ENCODE measurements at regions not wholly inside any gene's neighbourhood (a gene's known extent, or its start where the extent isn't known, plus 50 kb on each side); places are given as distances from the start of the nearest gene placed in this dataset.

DNA sequence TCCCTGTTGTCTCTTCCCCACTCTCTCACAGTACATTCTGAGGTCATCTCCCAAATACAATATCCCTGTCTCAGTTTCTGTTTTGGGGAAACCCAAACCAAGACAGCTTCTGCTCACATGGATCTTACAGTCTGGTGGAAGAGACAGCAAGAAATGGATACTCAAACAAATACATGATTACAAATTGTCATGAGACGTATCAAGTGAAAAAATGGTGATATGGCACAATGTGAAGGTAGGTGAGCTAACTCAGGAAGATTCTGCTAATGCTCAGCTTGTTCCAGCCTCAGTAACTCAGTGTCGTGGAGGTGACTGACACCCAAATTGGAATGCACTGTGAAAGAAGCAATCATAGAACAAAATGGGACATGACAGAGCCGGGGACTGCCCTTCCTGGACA, 68.3 kb downstream of the CHST1 start:
- H3K4me3 ChIP-seq (ENCODE audit: low read depth, low read length): no peak overlapping the region
- DNase-seq (ENCODE audit: low read depth): no peak
- no peak for TF ChIP-seq MAX (IDR thresholded peaks at IDR 0.05; ENCODE audit: low read depth, low read length)
- TF ChIP-seq POLR2A (IDR thresholded peaks at IDR 0.05; ENCODE audit: extremely low read depth, insufficient read length): no peak
- TF ChIP-seq CTCF (IDR thresholded peaks at IDR 0.05; ENCODE audit: low read depth, low read length): no peak
- TF ChIP-seq MYC (IDR thresholded peaks at IDR 0.05; ENCODE audit: low read depth, low read length): no peak

DNA sequence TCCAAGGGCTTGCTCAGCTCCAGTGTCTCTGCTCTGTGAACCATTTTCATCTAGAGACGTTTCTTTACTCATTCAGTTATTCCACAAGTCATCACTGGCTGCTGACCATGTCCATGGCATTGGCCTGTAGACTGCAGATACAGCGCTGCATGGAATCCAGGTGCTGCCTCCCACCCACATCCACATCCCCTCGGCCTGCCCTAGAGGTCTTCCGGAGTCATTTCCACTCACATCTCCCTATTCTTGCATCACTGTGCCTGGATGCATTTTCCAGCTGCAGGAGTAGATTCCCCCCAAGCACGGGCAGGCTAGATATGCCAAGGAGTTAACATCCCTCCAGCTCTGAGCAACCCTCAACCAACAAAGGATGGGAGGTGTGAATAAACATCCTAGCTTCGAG, 68.9 kb downstream of the CHST1 start:
- TF ChIP-seq MYC (IDR thresholded peaks at IDR 0.05; ENCODE audit: low read depth, low read length) (no peak), POLR2A (IDR thresholded peaks at IDR 0.05; ENCODE audit: extremely low read depth, insufficient read length) (no peak), MAX (IDR thresholded peaks at IDR 0.05; ENCODE audit: low read depth, low read length) (no peak), CTCF (IDR thresholded peaks at IDR 0.05; ENCODE audit: low read depth, low read length) (no peak)
- H3K4me3 ChIP-seq (ENCODE audit: low read depth, low read length): no peak overlapping the region
- no peak for DNase-seq (ENCODE audit: low read depth)

DNA sequence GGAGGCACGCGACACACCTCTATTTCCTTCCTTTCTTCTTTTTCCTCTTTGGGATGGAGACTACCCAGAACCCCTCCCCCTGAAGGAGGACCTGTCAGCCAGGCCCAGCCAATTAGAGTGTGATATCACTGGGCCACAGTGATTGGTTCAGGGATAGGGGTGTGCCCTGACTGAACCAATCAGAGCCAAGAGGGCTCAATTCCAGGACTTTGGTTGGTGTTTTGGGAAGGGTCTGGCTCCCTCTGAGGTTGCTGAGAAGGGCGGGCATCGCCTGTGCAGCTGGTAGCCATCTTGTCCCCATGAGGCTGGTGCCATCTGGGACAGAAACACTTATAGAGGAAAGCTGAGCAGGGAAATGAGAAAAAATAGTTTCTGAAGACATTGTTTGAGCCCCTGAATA, 71.4 kb downstream of the CHST1 start:
- TF ChIP-seq MAX (IDR thresholded peaks at IDR 0.05; ENCODE audit: low read depth, low read length) (no peak), CTCF (IDR thresholded peaks at IDR 0.05; ENCODE audit: low read depth, low read length) (no peak), POLR2A (IDR thresholded peaks at IDR 0.05; ENCODE audit: extremely low read depth, insufficient read length) (no peak), MYC (IDR thresholded peaks at IDR 0.05; ENCODE audit: low read depth, low read length) (no peak)
- DNase-seq (ENCODE audit: low read depth): peak; percentile 39
- H3K4me3 ChIP-seq (ENCODE audit: low read depth, low read length): no peak overlapping the region

DNA sequence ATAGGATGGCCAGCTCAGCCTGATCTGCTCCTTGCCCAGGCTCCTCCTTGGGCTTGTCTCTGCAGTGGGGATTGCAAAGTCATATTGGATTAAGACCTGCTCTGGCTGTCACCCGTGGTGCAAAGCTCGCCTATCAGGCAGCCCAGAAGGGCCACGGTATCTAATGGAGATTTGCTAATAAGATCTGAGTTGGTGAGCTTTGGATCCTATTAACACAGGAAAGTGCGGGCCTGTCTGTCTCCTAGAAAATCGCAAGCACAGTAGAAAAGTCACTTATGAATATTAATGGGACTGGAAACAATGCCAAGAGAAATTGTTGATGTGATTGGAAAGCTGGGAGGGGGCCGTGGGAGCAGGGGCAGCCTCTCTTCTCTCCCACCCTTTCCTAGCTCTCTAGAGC, 72.8 kb downstream of the CHST1 start:
- H3K4me3 ChIP-seq (ENCODE audit: low read depth, low read length): no peak overlapping the region
- TF ChIP-seq MYC (IDR thresholded peaks at IDR 0.05; ENCODE audit: low read depth, low read length) (no peak), POLR2A (IDR thresholded peaks at IDR 0.05; ENCODE audit: extremely low read depth, insufficient read length) (no peak), CTCF (IDR thresholded peaks at IDR 0.05; ENCODE audit: low read depth, low read length) (no peak), MAX (IDR thresholded peaks at IDR 0.05; ENCODE audit: low read depth, low read length) (no peak)
- no peak for DNase-seq (ENCODE audit: low read depth)

- DNase-seq (ENCODE audit: low read depth): no peak
- no peak for TF ChIP-seq POLR2A (IDR thresholded peaks at IDR 0.05; ENCODE audit: extremely low read depth, insufficient read length)
- TF ChIP-seq MAX (IDR thresholded peaks at IDR 0.05; ENCODE audit: low read depth, low read length): no peak
- TF ChIP-seq MYC (IDR thresholded peaks at IDR 0.05; ENCODE audit: low read depth, low read length): no peak
- no peak for TF ChIP-seq CTCF (IDR thresholded peaks at IDR 0.05; ENCODE audit: low read depth, low read length)
- H3K4me3 ChIP-seq (ENCODE audit: low read depth, low read length): no peak overlapping the region
Measured at GRCh38 chr11:45590743-45591142, 74.7 kb downstream of the CHST1 start.

GRCh38 chr11:45585205-45585604, 80.2 kb downstream of the CHST1 start:
- no peak overlapping the region for H3K4me3 ChIP-seq (ENCODE audit: low read depth, low read length)
- DNase-seq (ENCODE audit: low read depth): no peak
- no peak for TF ChIP-seq MYC (IDR thresholded peaks at IDR 0.05; ENCODE audit: low read depth, low read length)
- no peak for TF ChIP-seq CTCF (IDR thresholded peaks at IDR 0.05; ENCODE audit: low read depth, low read length)
- TF ChIP-seq MAX (IDR thresholded peaks at IDR 0.05; ENCODE audit: low read depth, low read length): no peak
- no peak for TF ChIP-seq POLR2A (IDR thresholded peaks at IDR 0.05; ENCODE audit: extremely low read depth, insufficient read length)
